ENCODE measurements at regions not wholly inside any gene's neighbourhood (a gene's known extent, or its start where the extent isn't known, plus 50 kb on each side); places are given as distances from the start of the nearest gene placed in this dataset.
"Not testable (repeated sequence)": the region's sequence is repeated elsewhere in the genome, so short reads cannot be mapped to it uniquely, and the experiment has no call there.

DNA sequence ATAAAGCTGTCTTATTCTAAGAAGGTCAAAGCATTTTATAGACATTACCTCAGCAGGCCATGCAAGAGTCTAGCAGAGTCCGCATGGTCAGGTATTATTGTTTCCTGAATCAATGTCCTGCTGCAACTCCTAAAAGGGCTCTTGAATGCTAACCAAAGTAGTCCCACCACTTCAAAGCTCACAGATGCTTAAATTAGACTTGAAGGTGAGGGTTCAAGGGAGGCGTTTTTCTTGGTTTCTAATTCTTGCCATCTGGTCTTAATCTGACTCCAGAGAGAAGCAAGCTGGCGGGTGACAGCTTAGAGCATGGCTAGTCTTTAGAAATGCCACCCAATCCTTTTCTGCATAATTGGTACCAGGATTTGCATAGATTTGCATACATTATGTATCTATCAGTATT is 226.3 kb downstream of the MREG start:
- TF ChIP-seq, protein P1, sequence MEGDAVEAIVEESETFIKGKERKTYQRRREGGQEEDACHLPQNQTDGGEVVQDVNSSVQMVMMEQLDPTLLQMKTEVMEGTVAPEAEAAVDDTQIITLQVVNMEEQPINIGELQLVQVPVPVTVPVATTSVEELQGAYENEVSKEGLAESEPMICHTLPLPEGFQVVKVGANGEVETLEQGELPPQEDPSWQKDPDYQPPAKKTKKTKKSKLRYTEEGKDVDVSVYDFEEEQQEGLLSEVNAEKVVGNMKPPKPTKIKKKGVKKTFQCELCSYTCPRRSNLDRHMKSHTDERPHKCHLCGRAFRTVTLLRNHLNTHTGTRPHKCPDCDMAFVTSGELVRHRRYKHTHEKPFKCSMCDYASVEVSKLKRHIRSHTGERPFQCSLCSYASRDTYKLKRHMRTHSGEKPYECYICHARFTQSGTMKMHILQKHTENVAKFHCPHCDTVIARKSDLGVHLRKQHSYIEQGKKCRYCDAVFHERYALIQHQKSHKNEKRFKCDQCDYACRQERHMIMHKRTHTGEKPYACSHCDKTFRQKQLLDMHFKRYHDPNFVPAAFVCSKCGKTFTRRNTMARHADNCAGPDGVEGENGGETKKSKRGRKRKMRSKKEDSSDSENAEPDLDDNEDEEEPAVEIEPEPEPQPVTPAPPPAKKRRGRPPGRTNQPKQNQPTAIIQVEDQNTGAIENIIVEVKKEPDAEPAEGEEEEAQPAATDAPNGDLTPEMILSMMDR (IDR thresholded peaks at IDR 0.05; ENCODE audit: low read depth, low read length) = no peak
- H3K4me3 ChIP-seq (ENCODE audit: low read depth, low read length) = no peak overlapping the region

DNA sequence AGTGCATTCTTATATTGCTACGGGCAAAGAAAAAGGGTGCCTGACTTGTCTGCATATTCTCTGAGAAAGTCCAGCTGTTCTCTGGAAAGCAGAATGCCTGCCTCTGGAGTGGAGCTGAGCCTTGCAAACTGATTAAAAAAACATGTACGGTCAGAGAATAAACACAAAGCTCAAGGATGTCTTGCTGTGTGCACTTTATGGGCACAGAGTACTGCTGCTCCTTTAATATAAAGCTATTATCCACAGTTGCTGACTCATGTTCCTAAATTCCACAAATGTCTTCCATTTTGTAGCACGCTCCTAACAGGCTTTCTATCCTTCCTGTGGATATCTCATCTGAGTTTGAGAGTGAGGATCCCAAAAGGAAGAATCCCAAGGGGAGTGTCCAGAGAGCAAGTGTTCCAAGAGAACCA is 229.0 kb downstream of the MREG start:
- TF ChIP-seq, protein P1 (IDR thresholded peaks at IDR 0.05; ENCODE audit: low read depth, low read length) = no peak

DNA sequence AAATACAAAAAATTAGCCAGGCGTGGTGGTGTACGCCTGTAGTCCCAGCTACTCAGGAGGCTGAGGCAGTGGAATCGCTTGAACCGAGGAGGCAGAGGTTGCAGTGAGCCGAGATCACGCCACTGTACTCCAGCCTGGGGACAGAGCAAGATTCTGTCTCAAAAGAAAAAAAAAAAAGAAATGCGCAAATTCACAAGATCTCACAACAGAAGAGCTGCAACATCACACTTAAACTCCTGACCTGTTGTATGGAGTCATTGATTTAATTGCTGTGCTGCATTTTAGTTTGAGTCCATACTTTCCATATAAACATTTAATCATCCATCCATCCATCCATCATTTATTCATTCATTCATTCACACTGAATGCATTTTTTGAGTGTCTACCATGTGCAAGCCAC is 229.7 kb downstream of the MREG start:
- not testable (repeated sequence) for H3K4me3 ChIP-seq (ENCODE audit: low read depth, low read length)

More for the DNA sequence above, 229.0 kb downstream of the MREG start:
- no peak overlapping the region for H3K4me3 ChIP-seq (ENCODE audit: low read depth, low read length)

DNA sequence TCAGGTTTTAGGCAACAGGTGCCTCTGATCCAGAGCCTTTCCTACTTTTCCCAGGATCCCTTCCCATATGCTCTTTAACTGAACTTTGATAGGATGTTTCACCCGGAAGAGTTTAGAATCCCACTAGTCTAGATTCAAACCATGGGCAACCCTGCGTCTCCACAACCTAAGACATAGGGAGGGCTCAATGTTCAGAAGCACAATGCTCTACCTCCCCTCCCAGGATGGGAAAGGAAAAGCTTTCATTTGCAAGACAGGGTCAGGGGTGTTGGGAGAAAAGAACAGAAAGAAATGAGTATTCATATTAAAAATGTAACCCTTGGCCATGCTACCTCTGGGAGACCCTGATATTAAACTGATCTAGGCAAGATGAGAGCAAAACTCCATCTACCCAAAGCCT is 230.4 kb downstream of the MREG start:
- TF ChIP-seq, protein P1 (IDR thresholded peaks at IDR 0.05; ENCODE audit: low read depth, low read length) = no peak
- H3K4me3 ChIP-seq (ENCODE audit: low read depth, low read length) = no peak overlapping the region

DNA sequence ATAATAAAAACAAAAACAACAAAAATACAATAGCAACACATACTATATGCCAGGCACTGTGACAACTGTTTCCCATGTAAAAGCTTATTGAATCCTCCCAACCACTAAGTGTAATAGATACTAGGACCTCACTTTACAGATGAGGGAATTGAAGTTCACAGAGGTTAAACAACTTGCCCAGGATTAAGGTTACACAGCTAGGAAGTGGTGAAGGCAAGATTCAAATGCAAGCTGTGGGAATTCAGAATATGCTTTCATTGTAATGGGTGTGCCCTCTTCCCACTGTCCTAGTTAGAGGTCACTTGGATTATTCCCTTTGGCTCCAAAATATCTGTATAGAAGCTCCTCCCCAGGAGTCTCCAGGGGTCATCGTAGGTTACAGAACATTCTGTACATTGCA is 231.1 kb downstream of the MREG start:
- TF ChIP-seq, protein P1 (IDR thresholded peaks at IDR 0.05; ENCODE audit: low read depth, low read length) = no peak
- H3K4me3 ChIP-seq (ENCODE audit: low read depth, low read length) = no peak overlapping the region

DNA sequence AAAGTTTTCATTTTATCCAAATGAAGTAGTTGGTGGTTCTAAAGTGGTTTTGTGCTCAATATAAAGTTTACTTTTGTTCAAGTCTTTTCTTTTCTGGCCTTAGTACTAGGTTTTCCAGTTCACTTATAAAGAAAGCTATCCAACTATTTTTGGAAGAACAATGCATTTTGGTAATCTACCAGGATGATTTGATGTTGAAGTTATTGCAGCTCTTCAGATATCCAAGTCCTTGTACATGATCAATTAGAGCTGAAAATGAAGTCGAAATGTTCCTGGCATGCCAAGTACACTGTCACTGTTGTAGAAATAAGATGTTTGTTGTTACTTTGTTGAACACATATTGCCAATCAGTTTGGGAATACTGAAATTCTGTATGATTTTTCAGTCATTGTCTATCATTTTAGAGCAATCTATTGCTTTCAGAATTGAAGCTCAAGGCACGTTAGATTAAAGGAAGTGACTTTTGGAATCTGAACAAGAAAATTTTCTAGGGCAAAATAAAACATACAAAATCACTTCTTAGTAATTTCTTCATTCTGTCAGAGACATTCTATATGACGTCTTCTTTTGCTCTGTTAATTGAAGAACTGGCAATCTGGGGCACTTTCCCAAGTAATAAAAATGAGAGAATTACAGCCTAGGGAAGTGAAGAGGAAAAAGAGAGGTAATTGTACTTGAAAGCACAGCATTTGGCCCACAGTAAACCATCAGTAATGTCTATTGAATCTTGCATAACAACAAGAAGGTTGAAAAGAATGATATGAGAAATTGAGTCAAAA is 232.3 kb downstream of the MREG start:
- no peak overlapping the region for H3K4me3 ChIP-seq (ENCODE audit: low read depth, low read length)
- TF ChIP-seq, protein P1 (IDR thresholded peaks at IDR 0.05; ENCODE audit: low read depth, low read length) = no peak

DNA sequence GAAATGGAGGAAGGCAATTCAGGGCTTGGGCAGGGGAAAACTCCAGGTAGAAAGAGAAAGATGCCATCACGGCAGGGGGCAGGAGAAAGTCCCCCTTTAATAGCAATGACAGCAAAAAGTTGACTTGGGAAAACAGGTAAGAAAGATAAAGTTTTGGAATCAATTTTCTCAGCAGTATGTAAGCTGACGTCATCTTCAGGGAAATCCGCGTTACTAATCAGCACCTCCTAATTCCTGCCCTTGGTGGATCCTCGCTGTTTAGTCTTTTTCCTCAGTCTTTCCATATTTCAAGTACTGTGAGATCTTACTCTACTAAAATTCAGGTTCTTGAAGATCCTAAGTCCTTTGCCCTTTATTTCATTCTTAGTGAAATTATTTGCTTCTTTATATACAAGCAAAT is 233.0 kb downstream of the MREG start:
- TF ChIP-seq, protein P1 (IDR thresholded peaks at IDR 0.05; ENCODE audit: low read depth, low read length) = no peak
- no peak overlapping the region for H3K4me3 ChIP-seq (ENCODE audit: low read depth, low read length)

DNA sequence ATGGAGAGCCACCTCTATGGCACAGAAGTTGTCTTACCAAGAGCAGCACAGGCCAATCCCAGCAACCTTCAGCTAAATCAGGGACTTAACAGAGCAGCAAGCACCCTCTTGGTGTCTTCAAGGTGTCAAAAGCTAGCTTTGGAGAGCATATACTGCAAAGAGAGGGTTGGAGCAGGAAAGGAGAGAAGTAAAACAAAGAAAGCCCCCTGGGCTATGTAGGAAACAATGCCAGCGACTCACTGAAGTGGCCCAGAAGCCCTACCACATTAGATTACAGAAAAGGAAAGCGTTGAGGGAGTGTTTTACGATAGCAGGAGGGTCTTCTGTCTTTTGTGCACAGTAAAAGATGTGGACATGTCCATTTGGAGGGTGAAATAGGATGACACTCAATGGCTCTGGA is 233.4 kb downstream of the MREG start:
- TF ChIP-seq, protein P1 (IDR thresholded peaks at IDR 0.05; ENCODE audit: low read depth, low read length) = no peak
- no peak overlapping the region for H3K4me3 ChIP-seq (ENCODE audit: low read depth, low read length)

Measured in WI38 (cell line).